ENCODE measurements at regions not wholly inside any gene's neighbourhood (a gene's known extent, or its start where the extent isn't known, plus 50 kb on each side); places are given as distances from the start of the nearest gene placed in this dataset.

- ChIA-PET POLR2A (no interaction called here), CTCF (interaction anchor here (0.6 kb wide), 2 partner anchors 80 to 1368 kb away, joined by 3 to 4 read pairs; no protein-coding TSS in a partner anchor)
- intact Hi-C loops (cut with DNase I, micrococcal nuclease): no loop called here
- H3K27me3 Mint-ChIP-seq: no peaks in the 10 kb centered on the region
- H3K4me3 Mint-ChIP-seq: no peak overlapping the region
- no peak overlapping the region for H3K27ac Mint-ChIP-seq
- H3K9me3 Mint-ChIP-seq (ENCODE audit: low read depth): no peaks in the 10 kb centered on the region
- DNase-seq (no peak), ATAC-seq (no peak)
- no peaks in the 10 kb centered on the region for H3K36me3 Mint-ChIP-seq (ENCODE audit: low read depth)
- H3K4me1 Mint-ChIP-seq: peaks cover 11% of the 10 kb centered on the region
These were observed 126.9 kb downstream of the SLC25A47 start for GRCh38 chr14:100450049-100450448.

GRCh38 chr14:100450736-100451135, 127.6 kb downstream of the SLC25A47 start:
- POLR2A ChIA-PET: no interaction called here
- ATAC-seq: no peak
- Mint-ChIP-seq H3K27me3 (no peaks in the 10 kb centered on the region), H3K36me3 (ENCODE audit: low read depth) (no peaks in the 10 kb centered on the region), H3K4me1 (peaks cover 11% of the 10 kb centered on the region), H3K27ac (no peak overlapping the region), H3K4me3 (no peak overlapping the region), H3K9me3 (ENCODE audit: low read depth) (no peaks in the 10 kb centered on the region)
- intact Hi-C loops (cut with DNase I, micrococcal nuclease): no loop called here
- no peak for DNase-seq
- CTCF ChIA-PET: no interaction called here

GRCh38 chr14:100451264-100451663, 128.1 kb downstream of the SLC25A47 start:
- Mint-ChIP-seq H3K36me3 (ENCODE audit: low read depth) (no peaks in the 10 kb centered on the region), H3K4me1 (peaks cover 11% of the 10 kb centered on the region), H3K27ac (no peak overlapping the region), H3K4me3 (no peak overlapping the region), H3K9me3 (ENCODE audit: low read depth) (no peaks in the 10 kb centered on the region), H3K27me3 (no peaks in the 10 kb centered on the region)
- intact Hi-C loops (cut with DNase I, micrococcal nuclease): no loop called here
- no peak for ATAC-seq
- DNase-seq: no peak
- CTCF ChIA-PET: no interaction called here
- POLR2A ChIA-PET: no interaction called here

- Mint-ChIP-seq H3K27ac (no peak overlapping the region), H3K36me3 (ENCODE audit: low read depth) (no peaks in the 10 kb centered on the region), H3K4me3 (no peak overlapping the region), H3K9me3 (ENCODE audit: low read depth) (no peaks in the 10 kb centered on the region), H3K27me3 (no peaks in the 10 kb centered on the region), H3K4me1 (no peaks in the 10 kb centered on the region)
- ATAC-seq: no peak
- ChIA-PET POLR2A (no interaction called here), CTCF (interaction anchor here (0.6 kb wide), 1 partner anchor 508 kb away, joined by 3 read pairs; no protein-coding TSS in a partner anchor)
- intact Hi-C loops (cut with DNase I, micrococcal nuclease): no loop called here
- no peak for DNase-seq
These were observed 130.8 kb downstream of the SLC25A47 start for GRCh38 chr14:100453930-100454329.

GRCh38 chr14:100454437-100454836, 131.3 kb downstream of the SLC25A47 start:
- intact Hi-C loops (cut with DNase I, micrococcal nuclease): no loop called here
- no peaks in the 10 kb centered on the region for H3K9me3 Mint-ChIP-seq (ENCODE audit: low read depth)
- DNase-seq: no peak
- no peak overlapping the region for H3K27ac Mint-ChIP-seq
- no peak overlapping the region for H3K4me3 Mint-ChIP-seq
- CTCF ChIA-PET: interaction anchor here (0.6 to 0.7 kb wide), 3 partner anchors 15 to 1252 kb away, joined by 3 to 4 read pairs (median 3); no protein-coding TSS in a partner anchor
- no peaks in the 10 kb centered on the region for H3K36me3 Mint-ChIP-seq (ENCODE audit: low read depth)
- H3K4me1 Mint-ChIP-seq: no peaks in the 10 kb centered on the region
- H3K27me3 Mint-ChIP-seq: no peaks in the 10 kb centered on the region
- POLR2A ChIA-PET: no interaction called here
- no peak for ATAC-seq

DNA sequence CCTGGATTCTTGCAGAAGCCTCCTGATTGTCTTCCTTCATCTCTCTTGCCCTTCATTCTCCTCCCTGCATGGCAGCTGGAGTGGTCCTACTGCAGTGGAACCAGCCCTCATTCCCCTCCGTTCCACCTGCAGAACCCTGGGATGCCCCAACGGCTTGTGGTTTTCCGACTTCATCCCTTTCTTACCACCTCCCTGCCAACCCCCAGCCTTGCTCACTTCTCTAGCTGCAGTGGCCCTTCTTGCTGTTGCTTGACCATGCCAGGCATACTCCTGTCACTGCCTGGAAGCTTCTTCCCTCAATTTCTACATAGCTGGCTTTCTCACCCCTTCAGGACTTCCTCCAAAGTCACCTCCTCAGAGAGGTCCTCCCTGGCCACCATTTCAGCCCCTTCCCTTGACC, 123.3 kb downstream of the BEGAIN start:
- H3K36me3 Mint-ChIP-seq (ENCODE audit: low read depth): no peaks in the 10 kb centered on the region

GRCh38 chr14:100466111-100466856, 120.9 kb downstream of the BEGAIN start:
- no peaks in the 10 kb centered on the region for H3K27me3 Mint-ChIP-seq
- ATAC-seq (no peak), DNase-seq (no peak)
- ChIA-PET CTCF (no interaction called here), POLR2A (no interaction called here)
- H3K36me3 Mint-ChIP-seq (ENCODE audit: low read depth): peaks cover 3% of the 10 kb centered on the region
- peaks cover 4% of the 10 kb centered on the region for H3K4me1 Mint-ChIP-seq
- intact Hi-C loops (cut with DNase I, micrococcal nuclease): no loop called here
- no peak overlapping the region for H3K4me3 Mint-ChIP-seq
- H3K9me3 Mint-ChIP-seq (ENCODE audit: low read depth): no peaks in the 10 kb centered on the region
- no peak overlapping the region for H3K27ac Mint-ChIP-seq

More for the DNA sequence above, 123.3 kb downstream of the BEGAIN start:
- H3K27ac Mint-ChIP-seq: no peak overlapping the region
- H3K4me3 Mint-ChIP-seq: no peak overlapping the region
- ATAC-seq (no peak), DNase-seq (no peak)
- no peaks in the 10 kb centered on the region for H3K9me3 Mint-ChIP-seq (ENCODE audit: low read depth)
- no peaks in the 10 kb centered on the region for H3K27me3 Mint-ChIP-seq
- POLR2A ChIA-PET: no interaction called here
- H3K4me1 Mint-ChIP-seq: no peaks in the 10 kb centered on the region
- CTCF ChIA-PET: no interaction called here
- intact Hi-C loops (cut with DNase I, micrococcal nuclease): no loop called here

- ChIA-PET POLR2A (no interaction called here), CTCF (no interaction called here)
- H3K36me3 Mint-ChIP-seq (ENCODE audit: low read depth): peaks cover 4% of the 10 kb centered on the region
- H3K4me1 Mint-ChIP-seq: peaks cover 4% of the 10 kb centered on the region
- no peaks in the 10 kb centered on the region for H3K9me3 Mint-ChIP-seq (ENCODE audit: low read depth)
- intact Hi-C loops (cut with DNase I, micrococcal nuclease): no loop called here
- DNase-seq (no peak), ATAC-seq (no peak)
- no peak overlapping the region for H3K27ac Mint-ChIP-seq
- no peaks in the 10 kb centered on the region for H3K27me3 Mint-ChIP-seq
- no peak overlapping the region for H3K4me3 Mint-ChIP-seq
These were observed 120.0 kb downstream of the BEGAIN start for GRCh38 chr14:100467046-100467750.

DNA sequence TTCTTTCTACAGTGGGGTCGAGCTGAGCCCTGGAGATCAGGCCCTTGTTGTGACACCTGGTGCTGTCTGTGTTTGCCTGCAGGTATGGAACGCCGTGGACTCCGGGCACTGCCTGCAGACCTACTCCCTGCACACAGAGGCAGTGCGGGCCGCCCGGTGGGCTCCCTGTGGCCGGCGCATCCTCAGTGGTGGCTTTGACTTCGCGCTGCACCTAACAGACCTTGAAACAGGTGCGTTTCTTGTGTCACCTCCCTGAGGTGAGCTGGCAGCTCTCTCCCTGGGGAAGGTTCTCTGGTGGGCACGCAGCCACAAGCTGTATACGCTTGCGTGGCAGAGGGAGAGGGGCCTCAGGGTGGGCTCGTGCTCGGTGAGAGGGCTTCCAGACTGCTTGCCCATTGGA, 119.3 kb downstream of the BEGAIN start:
- DNase-seq: no peak
- Mint-ChIP-seq H3K27me3 (no peaks in the 10 kb centered on the region), H3K36me3 (ENCODE audit: low read depth) (peaks cover 4% of the 10 kb centered on the region), H3K4me1 (peaks cover 4% of the 10 kb centered on the region), H3K9me3 (ENCODE audit: low read depth) (no peaks in the 10 kb centered on the region), H3K4me3 (no peak overlapping the region), H3K27ac (no peak overlapping the region)
- CTCF ChIA-PET: interaction anchor here (1.0 kb wide), 1 partner anchor 24 kb away, joined by 4 read pairs; no protein-coding TSS in a partner anchor
- POLR2A ChIA-PET: no interaction called here
- ATAC-seq: no peak
- intact Hi-C loops (cut with DNase I, micrococcal nuclease): no loop called here

GRCh38 chr14:100468557-100468956, 118.7 kb downstream of the BEGAIN start:
- Mint-ChIP-seq H3K4me3 (no peak overlapping the region), H3K27ac (no peak overlapping the region), H3K27me3 (no peaks in the 10 kb centered on the region), H3K9me3 (ENCODE audit: low read depth) (no peaks in the 10 kb centered on the region), H3K4me1 (peaks cover 4% of the 10 kb centered on the region), H3K36me3 (ENCODE audit: low read depth) (peaks cover 4% of the 10 kb centered on the region)
- ATAC-seq (no peak), DNase-seq (no peak)
- intact Hi-C loops (cut with DNase I, micrococcal nuclease): no loop called here
- POLR2A ChIA-PET: no interaction called here
- CTCF ChIA-PET: interaction anchor here (0.5 to 1.1 kb wide), 3 partner anchors 9 to 187 kb away, joined by 3 to 4 read pairs (median 3); no protein-coding TSS in a partner anchor

- intact Hi-C loops (cut with DNase I, micrococcal nuclease): no loop called here
- peaks cover 4% of the 10 kb centered on the region for H3K4me1 Mint-ChIP-seq
- ATAC-seq: peak; percentile 96
- POLR2A ChIA-PET: no interaction called here
- H3K4me3 Mint-ChIP-seq: no peak overlapping the region
- CTCF ChIA-PET: interaction anchor here (1.1 to 1.2 kb wide), 2 partner anchors 8 to 27 kb away, joined by 3 read pairs; no protein-coding TSS in a partner anchor
- no peak overlapping the region for H3K27ac Mint-ChIP-seq
- no peaks in the 10 kb centered on the region for H3K27me3 Mint-ChIP-seq
- no peaks in the 10 kb centered on the region for H3K9me3 Mint-ChIP-seq (ENCODE audit: low read depth)
- peaks cover 4% of the 10 kb centered on the region for H3K36me3 Mint-ChIP-seq (ENCODE audit: low read depth)
- DNase-seq: peak; percentile 46
These were observed 117.3 kb downstream of the BEGAIN start for GRCh38 chr14:100469632-100470522.
